Activated CD4-positive, alpha-beta T cell treated with anti-CD3 and anti-CD28 coated beads for 48 hours (primary cell): ENCODE measurements at regions not wholly inside any gene's neighbourhood (a gene's known extent, or its start where the extent isn't known, plus 50 kb on each side); places are given as distances from the start of the nearest gene placed in this dataset.
"Not testable (repeated sequence)": the region's sequence is repeated elsewhere in the genome, so short reads cannot be mapped to it uniquely, and the experiment has no call there.

Experiments used
- DNase-seq: peaks from one replicate; pipeline ENCODE4 v3.0.0-alpha.2; 2020

GRCh38 chr7:136400877-136401276 lies 423.7 kb upstream of the MTPN start:
- DNase-seq = no peak

GRCh38 chr7:136399385-136399784 lies 422.2 kb upstream of the MTPN start:
- DNase-seq = no peak

GRCh38 chr7:136392856-136393255 lies 415.7 kb upstream of the MTPN start:
- DNase-seq = no peak

- no peak for DNase-seq
These were observed 414.2 kb upstream of the MTPN start for GRCh38 chr7:136391371-136391770.

- DNase-seq = no peak
These were observed 412.8 kb upstream of the MTPN start for GRCh38 chr7:136389933-136390332.

- DNase-seq = no peak
These were observed 409.7 kb upstream of the MTPN start for GRCh38 chr7:136386876-136387275.

GRCh38 chr7:136371409-136371808 lies 394.2 kb upstream of the MTPN start:
- DNase-seq = not testable (repeated sequence)

GRCh38 chr7:136370137-136370536 lies 393.0 kb upstream of the MTPN start:
- DNase-seq = no peak

- no peak for DNase-seq
These were observed 392.1 kb upstream of the MTPN start for GRCh38 chr7:136369225-136369624.

GRCh38 chr7:136359333-136359903 lies 382.3 kb upstream of the MTPN start:
- DNase-seq = no peak

GRCh38 chr7:136353287-136353686 lies 376.1 kb upstream of the MTPN start:
- no peak for DNase-seq

GRCh38 chr7:136348542-136349192 lies 371.5 kb upstream of the MTPN start:
- DNase-seq = no peak

- DNase-seq = no peak
These were observed 371.0 kb upstream of the MTPN start for GRCh38 chr7:136348142-136348541.

- no peak for DNase-seq
These were observed 370.3 kb upstream of the MTPN start for GRCh38 chr7:136347488-136347887.

GRCh38 chr7:136342251-136342650 lies 365.1 kb upstream of the MTPN start:
- no peak for DNase-seq

GRCh38 chr7:136339464-136339863 lies 362.3 kb upstream of the MTPN start:
- DNase-seq = no peak

- no peak for DNase-seq
These were observed 359.8 kb upstream of the MTPN start for GRCh38 chr7:136336932-136337331.

GRCh38 chr7:136333636-136334035 lies 356.5 kb upstream of the MTPN start:
- DNase-seq = no peak

- DNase-seq = no peak
These were observed 349.0 kb upstream of the MTPN start for GRCh38 chr7:136326045-136326609.

- no peak for DNase-seq
These were observed 348.4 kb upstream of the MTPN start for GRCh38 chr7:136325578-136325977.

- DNase-seq = no peak
These were observed 347.9 kb upstream of the MTPN start for GRCh38 chr7:136325027-136325426.

GRCh38 chr7:136324073-136324704 lies 347.0 kb upstream of the MTPN start:
- DNase-seq = no peak

- no peak for DNase-seq
These were observed 335.4 kb upstream of the MTPN start for GRCh38 chr7:136312592-136312991.

- DNase-seq = no peak
These were observed 332.2 kb upstream of the MTPN start for GRCh38 chr7:136309407-136309806.
